GM23248 (cell line): ENCODE measurements at regions not wholly inside any gene's neighbourhood (a gene's known extent, or its start where the extent isn't known, plus 50 kb on each side); places are given as distances from the start of the nearest gene placed in this dataset.

Source experiments
- DNase-seq: peaks from one replicate; pipeline ENCODE4 v3.0.0-alpha.2; 2015
- H2AFZ ChIP-seq: fragments of 200-600 bp; sonication (generic); 2 replicates; pipeline ENCODE4 v1.6.1; 2016; ENCODE audit warnings: antibody characterized with exemption
- H3F3A ChIP-seq: fragments of 200-600 bp; sonication (generic); 2 replicates; pipeline ENCODE4 v1.6.1; 2016; ENCODE audit warnings: mild to moderate bottlenecking, antibody characterized with exemption, mixed run types; ENCODE audit not compliant: insufficient read depth
- H3K27ac ChIP-seq: fragments of 200-600 bp; sonication (generic); 2 replicates; pipeline ENCODE4 v1.5.1; 2016; ENCODE audit warnings: mild to moderate bottlenecking
- H3K27me3 ChIP-seq: fragments of 200-600 bp; sonication (generic); replicated peaks from 2 replicates; pipeline ENCODE4 v1.6.1; 2016; ENCODE audit warnings: mild to moderate bottlenecking; ENCODE audit not compliant: insufficient read depth
- H3K36me3 ChIP-seq: fragments of 200-600 bp; sonication (generic); 2 replicates; pipeline ENCODE4 v1.6.1; 2016; ENCODE audit warnings: low read depth, mild to moderate bottlenecking
- H3K4me1 ChIP-seq: fragments of 200-600 bp; sonication (generic); 2 replicates; pipeline ENCODE4 v1.6.1; 2016; ENCODE audit warnings: mild to moderate bottlenecking; ENCODE audit not compliant: insufficient read depth
- H3K4me2 ChIP-seq: fragments of 200-600 bp; sonication (generic); one replicate; pipeline ENCODE4 v1.6.1; 2016; ENCODE audit warnings: mild to moderate bottlenecking; ENCODE audit not compliant: unreplicated experiment
- H3K4me3 ChIP-seq: fragments of 200-600 bp; sonication (generic); 2 replicates; pipeline ENCODE4 v1.5.1; 2016; ENCODE audit warnings: mild to moderate bottlenecking
- H3K79me2 ChIP-seq: fragments of 200-600 bp; sonication (generic); 2 replicates; pipeline ENCODE4 v1.6.1; 2016; ENCODE audit warnings: mild to moderate bottlenecking; ENCODE audit not compliant: insufficient read depth
- H3K9ac ChIP-seq: fragments of 200-600 bp; sonication (generic); 2 replicates; pipeline ENCODE4 v1.6.1; 2016; ENCODE audit warnings: mild to moderate bottlenecking
- H3K9me2 ChIP-seq: fragments of 200-600 bp; sonication (generic); 2 replicates; pipeline ENCODE4 v1.6.1; 2016; ENCODE audit warnings: mixed run types, mild to moderate bottlenecking, moderate library complexity; ENCODE audit not compliant: insufficient read depth
- H3K9me3 ChIP-seq: fragments of 200-600 bp; sonication (generic); one replicate; pipeline ENCODE4 v1.6.1; 2017; ENCODE audit warnings: low read depth
- H4K20me1 ChIP-seq: fragments of 200-600 bp; sonication (generic); 2 replicates; pipeline ENCODE4 v1.6.0; 2016; ENCODE audit not compliant: insufficient read depth
- EZH2 ChIP-seq: fragments of 200-600 bp; sonication (generic); IDR thresholded peaks from 2 replicates; pipeline ENCODE4 v1.6.1; 2018; ENCODE audit warnings: antibody characterized with exemption, mild to moderate bottlenecking; ENCODE audit not compliant: insufficient read depth, poor library complexity, severe bottlenecking
- EZH2phosphoT487 ChIP-seq: fragments of 200-600 bp; sonication (generic); IDR thresholded peaks from 2 replicates; pipeline ENCODE4 v1.6.1; 2018; ENCODE audit warnings: antibody characterized with exemption, moderate library complexity, mild to moderate bottlenecking, low read depth; ENCODE audit not compliant: insufficient read depth
- WGBS, 2 experiments: methylation state at CpG; one replicate each; pipeline ENCODE4 v1.1.6; 2015 to 2017; ENCODE audit warnings: low lambda C conversion rate in 2 of 2, low coverage in 1 of 2; ENCODE audit errors: missing lambda C conversion rate in 2 of 2; 5-methylcytosine and 5-hydroxymethylcytosine counted together
- in situ Hi-C: fragments of 300-500 bp; cut with MboI; formaldehyde crosslinking; loops from 2 replicates; pipeline ENCODE4 v1.15.0; 2020

- Histone ChIP-seq H3K79me2 (no peaks in the 10 kb centered on the region), H3K4me2 (no peak overlapping the region), H3K9me2 (no peaks in the 10 kb centered on the region), H3F3A (peaks cover 5% of the 10 kb centered on the region), H3K27ac (no peak overlapping the region), H2AFZ (no peak overlapping the region), H3K9me3 (no peaks in the 10 kb centered on the region), H3K36me3 (no peaks in the 10 kb centered on the region), H3K9ac (no peak overlapping the region), H3K27me3 (no peaks in the 10 kb centered on the region), H3K4me3 (no peak overlapping the region), H4K20me1 (no peaks in the 10 kb centered on the region), H3K4me1 (peaks cover 13% of the 10 kb centered on the region)
- DNase-seq = no peak
- 98% methylated on average over 3 of the region's 3 CpGs for WGBS, 2 experiments
- no peak for TF ChIP-seq EZH2
- TF ChIP-seq EZH2phosphoT487 = no peak
- in situ Hi-C loops = no loop called here
These were observed 271.2 kb upstream of the PRDM1 start for GRCh38 chr6:105814745-105815536.

- peak overlapping the region; percentile 1; the same call in 1 of the 2 replicates for H3K4me3 ChIP-seq
- no peaks in the 10 kb centered on the region for H3K9me2 ChIP-seq
- no peaks in the 10 kb centered on the region for H3K9me3 ChIP-seq
- H3K4me2 ChIP-seq = peak overlapping the region; percentile 30
- no peaks in the 10 kb centered on the region for H4K20me1 ChIP-seq
- no peaks in the 10 kb centered on the region for H3K27me3 ChIP-seq
- H3F3A ChIP-seq = peaks cover 14% of the 10 kb centered on the region
- H2AFZ ChIP-seq = 0 out of 2 replicates have a peak overlapping the region, but pooled peaks have one; percentile 34
- 98 to 100% methylated on average over 3 of the region's 3 CpGs for WGBS, 2 experiments
- in situ Hi-C loops = no loop called here
- peak overlapping the region; percentile 50 for H3K27ac ChIP-seq
- no peaks in the 10 kb centered on the region for H3K79me2 ChIP-seq
- TF ChIP-seq EZH2 = no peak
- TF ChIP-seq EZH2phosphoT487 = no peak
- peaks cover 28% of the 10 kb centered on the region for H3K4me1 ChIP-seq
- no peak overlapping the region for H3K9ac ChIP-seq
- no peak for DNase-seq
- no peaks in the 10 kb centered on the region for H3K36me3 ChIP-seq
These were observed 275.1 kb upstream of the PRDM1 start for GRCh38 chr6:105810922-105811482.

- H4K20me1 ChIP-seq = no peaks in the 10 kb centered on the region
- 2 to 3% methylated on average over 4 of the region's 4 CpGs for WGBS, 2 experiments
- H3K9me2 ChIP-seq = no peaks in the 10 kb centered on the region
- H3K27ac ChIP-seq = peak overlapping the region; percentile 50
- H3K4me1 ChIP-seq = peaks cover 34% of the 10 kb centered on the region
- peak overlapping the region; percentile 30 for H3K4me2 ChIP-seq
- H3K27me3 ChIP-seq = no peaks in the 10 kb centered on the region
- in situ Hi-C loops = no loop called here
- H3K79me2 ChIP-seq = no peaks in the 10 kb centered on the region
- no peak overlapping the region for H3K9ac ChIP-seq
- peak overlapping the region; percentile 1; the same call in 1 of the 2 replicates for H3K4me3 ChIP-seq
- H3F3A ChIP-seq = peaks cover 16% of the 10 kb centered on the region
- 0 out of 2 replicates have a peak overlapping the region, but pooled peaks have one; percentile 34 for H2AFZ ChIP-seq
- TF ChIP-seq EZH2 (no peak), EZH2phosphoT487 (no peak)
- no peaks in the 10 kb centered on the region for H3K36me3 ChIP-seq
- no peaks in the 10 kb centered on the region for H3K9me3 ChIP-seq
- DNase-seq = peak; percentile 93
These were observed 275.8 kb upstream of the PRDM1 start for GRCh38 chr6:105810105-105810921.

- Histone ChIP-seq H3K9ac (no peak overlapping the region), H3K4me1 (peaks cover 51% of the 10 kb centered on the region), H3K4me2 (no peak overlapping the region), H3F3A (peaks cover 34% of the 10 kb centered on the region), H3K9me2 (no peaks in the 10 kb centered on the region), H3K79me2 (no peaks in the 10 kb centered on the region), H3K4me3 (no peak overlapping the region), H3K9me3 (no peaks in the 10 kb centered on the region), H4K20me1 (no peaks in the 10 kb centered on the region), H2AFZ (no peak overlapping the region), H3K27ac (no peak overlapping the region), H3K36me3 (no peaks in the 10 kb centered on the region), H3K27me3 (no peaks in the 10 kb centered on the region)
- DNase-seq = no peak
- in situ Hi-C loops = no loop called here
- WGBS, 2 experiments = 93 to 97% methylated on average over 2 of the region's 2 CpGs
- TF ChIP-seq EZH2phosphoT487 (no peak), EZH2 (no peak)
These were observed 277.6 kb upstream of the PRDM1 start for GRCh38 chr6:105808571-105808970.
